ENCODE measurements at regions not wholly inside any gene's neighbourhood (a gene's known extent, or its start where the extent isn't known, plus 50 kb on each side); places are given as distances from the start of the nearest gene placed in this dataset.

- no peak for TF ChIP-seq CTCF (IDR thresholded peaks at IDR 0.05; ENCODE audit: low read depth, low read length, missing control alignments)
- no peak for DNase-seq (ENCODE audit: low read depth)
- H3K4me3 ChIP-seq (ENCODE audit: low read depth, low read length) = no peak overlapping the region
These were observed 99.1 kb downstream of the SOX9 start for GRCh38 chr17:72219824-72220493.

- H3K4me3 ChIP-seq (ENCODE audit: low read depth, low read length) = no peak overlapping the region
- DNase-seq (ENCODE audit: low read depth) = no peak
- no peak for TF ChIP-seq CTCF (IDR thresholded peaks at IDR 0.05; ENCODE audit: low read depth, low read length, missing control alignments)
These were observed 102.0 kb downstream of the SOX9 start for GRCh38 chr17:72222661-72223380.

- DNase-seq (ENCODE audit: low read depth) = no peak
- no peak overlapping the region for H3K4me3 ChIP-seq (ENCODE audit: low read depth, low read length)
- TF ChIP-seq CTCF (IDR thresholded peaks at IDR 0.05; ENCODE audit: low read depth, low read length, missing control alignments) = no peak
These were observed 103.1 kb downstream of the SOX9 start for GRCh38 chr17:72223866-72224291.

DNA sequence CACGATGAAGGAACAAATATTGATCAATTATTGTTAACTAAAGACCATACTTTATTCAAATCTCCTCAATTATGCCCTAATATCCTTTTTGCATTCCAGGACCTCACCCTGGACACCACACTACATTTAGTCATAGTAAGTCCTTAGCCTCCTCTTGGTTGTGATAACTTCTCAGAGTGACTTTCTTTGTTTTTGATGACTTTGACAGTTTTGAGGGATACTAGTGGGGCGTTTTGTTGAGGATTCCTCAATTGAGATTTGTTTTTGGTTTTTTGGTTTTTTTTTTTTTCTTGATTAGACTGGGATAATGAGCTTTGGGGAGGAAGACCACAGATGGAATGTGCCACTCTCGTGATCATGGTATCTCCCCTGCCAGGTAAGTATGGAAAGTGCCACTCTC is 105.5 kb downstream of the SOX9 start:
- no peak for TF ChIP-seq CTCF (IDR thresholded peaks at IDR 0.05; ENCODE audit: low read depth, low read length, missing control alignments)
- no peak overlapping the region for H3K4me3 ChIP-seq (ENCODE audit: low read depth, low read length)

DNA sequence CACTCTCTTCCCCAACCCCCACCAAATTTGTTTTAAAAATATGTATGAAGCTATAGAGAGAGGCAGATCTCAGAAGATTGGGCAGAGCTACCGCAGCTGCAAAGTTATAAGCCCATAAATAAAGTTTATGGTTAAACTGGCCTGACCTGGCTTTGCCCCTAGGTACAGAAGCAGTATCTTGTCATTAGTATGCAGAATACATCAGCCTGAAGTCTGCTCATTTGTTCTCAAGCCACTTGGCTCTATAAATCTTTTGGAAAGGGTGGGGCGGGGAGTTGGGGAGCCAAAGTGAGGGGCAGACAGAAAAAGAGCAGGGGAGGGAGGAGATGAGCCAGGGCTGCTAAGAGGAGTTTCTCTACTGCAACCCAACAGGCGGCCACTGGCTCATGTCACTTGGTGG is 113.2 kb downstream of the SOX9 start:
- no peak for TF ChIP-seq CTCF (IDR thresholded peaks at IDR 0.05; ENCODE audit: low read depth, low read length, missing control alignments)
- no peak overlapping the region for H3K4me3 ChIP-seq (ENCODE audit: low read depth, low read length)
- no peak for DNase-seq (ENCODE audit: low read depth)

More for the DNA sequence above, 105.5 kb downstream of the SOX9 start:
- no peak for DNase-seq (ENCODE audit: low read depth)

GRCh38 chr17:72234985-72235384 is 114.2 kb downstream of the SOX9 start:
- H3K4me3 ChIP-seq (ENCODE audit: low read depth, low read length) = no peak overlapping the region
- TF ChIP-seq CTCF (IDR thresholded peaks at IDR 0.05; ENCODE audit: low read depth, low read length, missing control alignments) = no peak
- DNase-seq (ENCODE audit: low read depth) = no peak

All from GM12864 (cell line).